NCI-H146 treated with DMSO at 0.1 percent for 48 hours (cell line): ENCODE measurements at regions not wholly inside any gene's neighbourhood (a gene's known extent, or its start where the extent isn't known, plus 50 kb on each side); places are given as distances from the start of the nearest gene placed in this dataset.
"Not testable (repeated sequence)": the region's sequence is repeated elsewhere in the genome, so short reads cannot be mapped to it uniquely, and the experiment has no call there.

Experiments used
- DNase-seq: peaks from one replicate; lab custom pipeline; 2025; ENCODE audit not compliant: unreplicated experiment; lab: John Stamatoyannopoulos, UW

DNA sequence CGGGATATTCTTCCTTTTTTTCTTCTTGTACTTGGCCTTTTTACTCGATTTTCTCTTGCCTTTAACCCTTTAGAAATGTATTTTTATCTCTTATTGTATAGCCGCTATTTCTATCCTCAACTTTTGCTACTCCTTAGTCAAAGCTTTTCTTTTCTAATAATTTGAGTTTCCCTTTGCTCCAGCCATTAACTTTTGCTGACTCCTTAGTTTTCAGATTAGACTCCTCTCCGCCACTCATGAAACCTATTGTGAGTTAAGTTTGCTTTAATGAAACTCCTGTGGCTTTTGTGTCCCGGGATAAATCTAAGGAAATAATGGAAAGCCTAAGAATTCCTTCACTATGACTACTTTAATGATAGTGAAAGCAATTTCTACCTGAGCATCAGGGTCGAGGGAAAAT, 590.3 kb upstream of the CITED2 start:
- no peak for DNase-seq

DNA sequence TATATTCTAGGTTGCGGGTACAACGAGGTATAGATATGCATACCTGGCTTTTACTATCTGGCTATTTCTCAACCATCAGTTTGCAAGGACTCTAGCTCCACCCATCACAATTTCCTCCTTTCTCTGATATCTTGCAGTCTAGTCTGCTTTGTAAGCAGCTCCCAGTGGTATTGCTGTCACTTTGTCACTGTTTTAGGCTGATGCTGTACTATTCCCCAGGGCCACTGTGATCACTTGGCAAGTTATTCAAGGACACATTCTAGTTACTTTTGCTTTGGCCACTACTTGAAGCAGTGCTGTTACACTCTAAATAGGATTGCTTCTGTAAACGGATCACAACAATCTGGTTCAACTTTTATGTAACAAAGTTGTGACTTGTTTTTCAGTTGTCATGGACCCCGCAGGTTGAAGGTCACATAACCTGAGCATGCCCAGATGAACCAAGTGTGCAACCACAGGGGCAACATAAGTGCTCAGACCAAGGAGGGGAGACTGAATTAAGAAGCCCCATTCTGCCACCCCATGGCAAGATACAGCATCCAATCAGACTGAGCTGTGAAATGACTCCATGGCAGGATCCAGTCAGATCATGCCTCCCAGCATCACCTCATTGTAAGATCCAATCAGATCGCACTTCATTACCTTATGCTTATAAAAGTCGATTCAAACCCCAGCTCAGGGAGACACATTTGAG, 588.4 kb upstream of the CITED2 start:
- no peak for DNase-seq

DNA sequence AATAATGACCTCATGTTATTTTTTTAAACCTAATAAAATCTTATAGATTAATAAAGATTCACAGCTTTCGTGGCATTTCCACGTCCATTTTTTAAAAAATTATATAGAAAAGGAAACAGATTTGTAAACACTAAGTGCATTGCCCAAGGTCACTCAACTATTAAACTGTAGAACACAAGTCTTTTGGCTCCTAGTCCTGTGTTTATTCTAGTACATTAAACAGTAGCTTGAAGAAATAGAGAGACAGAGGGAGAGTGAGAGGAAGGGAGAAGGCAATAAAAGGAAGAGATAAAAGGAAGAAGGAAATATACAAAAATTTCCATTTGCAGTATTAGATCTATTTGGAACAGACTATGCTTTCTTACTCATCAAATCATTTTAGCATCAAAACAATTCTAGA, 586.7 kb upstream of the CITED2 start:
- no peak for DNase-seq

DNA sequence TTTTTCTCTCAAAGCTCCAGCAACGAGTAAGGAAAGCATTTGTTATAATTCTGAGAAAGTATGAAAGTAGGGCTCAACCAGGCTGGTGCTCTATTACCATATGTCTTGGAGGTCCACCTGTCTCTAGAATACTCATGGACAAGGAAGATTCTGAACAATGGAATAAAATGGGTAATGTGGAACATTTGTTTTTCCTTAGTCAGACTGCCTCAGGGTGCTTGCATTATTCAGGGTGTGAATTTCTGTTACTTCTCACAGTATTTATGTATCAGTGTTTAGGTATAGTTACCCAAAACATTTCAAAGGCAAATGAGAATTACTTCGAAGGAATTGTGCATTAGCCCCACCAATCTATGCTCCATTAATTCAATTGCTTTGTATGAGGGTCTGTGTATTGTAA, 586.2 kb upstream of the CITED2 start:
- no peak for DNase-seq

DNA sequence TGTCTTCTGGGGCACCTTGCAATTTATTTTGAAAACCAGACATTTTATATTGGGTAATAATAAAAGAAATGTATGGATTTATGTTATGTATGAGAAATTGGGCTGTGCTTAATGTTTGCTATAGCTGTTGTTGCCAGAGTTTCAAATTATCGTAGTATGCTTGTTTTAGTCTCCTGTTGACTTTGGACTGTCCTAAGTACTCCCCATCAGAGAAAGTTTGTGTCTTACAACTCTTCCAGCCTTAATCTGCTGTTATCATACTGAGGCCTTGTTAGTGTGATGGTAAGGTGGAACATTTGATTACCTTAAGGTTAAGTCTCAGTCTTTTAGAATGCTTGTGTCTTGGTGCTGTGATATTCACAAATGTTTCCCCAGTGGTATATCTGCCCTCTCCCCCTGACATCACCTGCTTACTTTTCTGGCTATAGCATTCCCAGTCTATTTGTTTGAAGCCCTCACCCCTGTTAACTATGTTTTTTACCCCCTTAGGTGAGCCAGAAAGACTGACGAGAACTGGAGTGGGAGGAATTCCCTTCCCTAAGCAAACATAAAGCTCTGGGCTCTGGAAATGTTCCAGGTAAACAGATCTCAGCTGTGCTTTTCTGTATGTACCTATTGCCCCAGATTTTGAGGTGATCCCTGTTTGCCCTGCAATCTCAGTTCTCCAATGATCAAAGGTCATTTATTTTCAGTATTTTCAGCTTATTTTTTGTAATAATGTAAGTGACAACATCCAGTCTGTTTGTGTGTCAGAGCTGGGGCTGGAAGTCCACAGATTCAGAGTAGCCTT, 581.1 kb upstream of the CITED2 start:
- no peak for DNase-seq

DNA sequence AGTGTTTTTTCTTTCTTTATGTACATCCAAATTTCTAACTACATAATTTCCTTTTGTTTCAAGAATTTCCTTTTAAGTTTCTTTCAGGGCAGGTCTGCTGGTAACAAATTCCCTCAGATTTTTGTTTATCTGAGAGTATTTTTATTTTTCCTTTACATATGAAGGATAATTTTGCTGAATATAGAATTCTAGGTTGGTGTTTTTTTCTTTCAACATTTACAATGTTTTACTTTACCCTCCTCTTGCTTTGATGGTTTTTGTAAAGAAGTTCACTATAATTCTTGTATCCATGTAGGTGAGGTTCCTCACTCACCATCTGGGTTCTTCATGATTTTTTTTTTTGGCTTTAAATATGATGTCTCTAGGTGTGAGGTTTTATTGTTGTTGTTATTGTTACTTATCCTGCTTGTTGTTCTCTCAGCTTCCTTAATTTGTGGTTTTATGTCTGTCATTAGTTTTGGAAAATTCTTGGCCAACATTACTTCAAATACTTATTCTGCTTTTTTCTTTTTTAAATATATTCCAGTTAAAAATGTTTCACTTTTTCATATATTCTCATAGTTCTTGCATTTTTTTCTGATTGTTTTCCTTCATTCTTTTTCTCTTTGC, 580.1 kb upstream of the CITED2 start:
- no peak for DNase-seq

DNA sequence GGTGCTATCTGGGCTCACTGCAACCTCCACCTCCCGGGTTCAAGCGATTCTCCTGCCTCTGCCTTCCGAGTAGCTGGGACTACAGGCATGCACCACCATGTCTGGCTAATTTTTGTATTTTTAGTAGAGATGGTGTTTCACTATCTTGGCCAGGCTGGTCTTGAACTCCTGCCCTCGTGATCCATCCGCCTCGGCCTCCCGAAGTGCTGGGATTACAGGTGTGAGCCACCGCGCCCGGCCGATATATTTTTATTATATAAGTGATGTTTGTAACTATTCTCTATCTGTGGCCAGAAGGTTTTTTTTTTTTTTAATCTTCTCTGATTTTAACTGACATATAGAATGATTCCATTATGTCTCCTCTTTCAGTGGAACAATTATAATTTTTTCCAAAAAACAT, 579.3 kb upstream of the CITED2 start:
- not testable (repeated sequence) for DNase-seq

DNA sequence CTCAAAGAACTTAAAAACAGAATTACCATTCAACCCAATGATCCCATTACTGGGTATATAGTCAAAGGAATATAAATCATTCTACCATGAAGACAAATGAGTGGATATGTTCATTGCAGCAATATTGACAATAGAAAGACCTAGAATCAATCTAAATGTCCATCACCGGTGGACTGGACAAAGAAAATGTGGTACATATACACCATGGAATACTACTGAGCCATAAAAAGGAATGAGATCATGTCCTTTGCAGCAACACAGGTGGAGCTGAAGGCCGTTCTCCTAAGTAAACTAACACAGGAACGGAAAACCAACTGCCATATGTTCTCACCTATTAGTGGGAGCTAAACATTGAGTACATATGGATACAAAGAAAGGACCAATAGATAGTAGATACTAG, 576.7 kb upstream of the CITED2 start:
- no peak for DNase-seq

DNA sequence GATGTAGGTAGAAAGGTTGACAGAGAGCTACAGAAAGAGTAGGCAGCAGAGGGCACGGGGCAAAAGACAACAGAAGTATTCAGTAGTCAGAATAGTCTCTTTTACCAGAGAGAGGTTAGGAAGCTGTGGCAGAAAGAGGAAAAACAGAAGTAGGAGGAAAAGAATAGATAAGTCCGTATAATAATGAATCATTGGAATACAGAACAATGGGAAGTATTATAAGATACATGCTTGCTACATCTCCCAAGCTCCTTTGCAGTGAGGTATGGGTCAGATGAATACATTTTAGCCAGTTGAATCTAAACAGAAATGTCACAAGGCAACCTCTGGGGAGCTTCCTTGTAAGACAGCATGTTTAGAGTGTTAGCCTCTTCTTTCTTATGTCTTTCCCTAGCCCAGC, 570.5 kb upstream of the CITED2 start:
- no peak for DNase-seq

DNA sequence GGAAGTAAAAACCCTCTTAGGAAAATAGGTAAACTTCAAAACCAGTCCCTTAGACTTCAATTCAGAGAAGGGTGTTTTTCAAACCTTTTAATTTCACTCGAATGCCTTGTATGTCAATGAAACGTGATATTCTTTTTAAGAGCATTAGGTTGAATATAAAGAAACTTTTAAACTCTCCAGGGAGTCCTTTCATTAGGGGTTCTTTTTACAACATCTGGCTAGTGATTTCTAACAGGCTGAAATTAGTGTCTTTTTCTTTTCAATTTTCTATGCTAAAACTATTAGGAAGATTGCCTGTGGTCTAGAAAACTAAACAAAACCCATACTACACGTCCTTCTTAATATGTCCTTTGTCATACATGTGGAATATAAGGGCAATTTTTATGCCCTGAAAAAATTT, 569.7 kb upstream of the CITED2 start:
- peak; percentile 41 for DNase-seq

DNA sequence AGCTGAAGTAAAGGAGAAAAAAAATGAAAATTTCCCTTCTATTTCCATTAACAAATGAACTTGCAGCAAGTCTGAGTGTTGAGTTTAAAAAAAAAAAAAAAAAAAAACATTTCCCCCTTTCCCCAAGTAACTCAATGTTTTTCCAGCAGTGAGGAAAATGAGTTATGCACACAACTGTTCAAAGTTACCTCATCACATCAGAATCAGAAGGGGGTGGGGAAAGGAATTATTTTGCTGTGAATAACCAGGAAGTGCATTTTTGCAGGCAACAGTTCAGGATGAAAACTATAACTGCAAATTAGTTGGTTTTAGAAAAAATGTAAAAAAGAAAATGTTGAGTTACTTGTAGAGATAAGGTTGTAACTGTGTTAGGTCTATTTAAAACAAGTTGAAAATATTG, 568.9 kb upstream of the CITED2 start:
- DNase-seq, result no peak

DNA sequence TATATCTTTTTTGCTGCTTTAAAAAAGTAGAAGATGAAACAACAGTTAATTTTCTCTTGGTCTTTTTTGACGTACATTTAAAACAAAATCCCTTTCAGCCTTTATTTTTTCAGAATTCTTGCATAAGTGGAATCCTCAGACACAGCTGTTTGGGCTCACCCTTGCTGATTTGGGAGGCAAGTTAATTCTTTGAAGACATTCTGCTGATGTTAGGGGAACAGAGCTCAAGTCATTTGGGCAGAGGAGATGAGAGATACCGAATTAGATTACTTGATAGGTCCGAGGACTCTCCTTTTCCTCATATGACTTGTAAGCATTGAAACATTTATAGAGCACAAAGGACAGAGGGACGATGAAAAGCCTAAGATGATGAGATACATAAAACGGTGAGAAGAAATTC, 567.9 kb upstream of the CITED2 start:
- DNase-seq, result no peak

DNA sequence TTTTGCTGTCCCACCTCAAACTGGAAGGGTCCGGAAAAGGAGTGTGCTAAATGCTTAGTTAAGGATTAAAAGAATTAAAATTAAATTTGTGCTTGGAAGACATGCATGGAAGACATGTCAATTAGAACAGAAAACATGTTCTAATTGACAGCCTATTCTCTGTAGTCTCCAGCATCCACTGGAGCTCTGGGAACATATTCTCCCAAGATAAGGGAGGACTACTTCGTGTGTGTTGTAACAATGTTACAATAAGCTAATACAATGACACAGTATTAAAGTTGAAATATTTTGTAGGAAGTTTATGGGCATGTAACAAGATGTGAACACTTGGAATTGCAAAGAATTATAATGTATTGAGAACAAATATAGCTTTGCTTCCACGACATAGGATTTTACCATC, 567.4 kb upstream of the CITED2 start:
- DNase-seq, result no peak

DNA sequence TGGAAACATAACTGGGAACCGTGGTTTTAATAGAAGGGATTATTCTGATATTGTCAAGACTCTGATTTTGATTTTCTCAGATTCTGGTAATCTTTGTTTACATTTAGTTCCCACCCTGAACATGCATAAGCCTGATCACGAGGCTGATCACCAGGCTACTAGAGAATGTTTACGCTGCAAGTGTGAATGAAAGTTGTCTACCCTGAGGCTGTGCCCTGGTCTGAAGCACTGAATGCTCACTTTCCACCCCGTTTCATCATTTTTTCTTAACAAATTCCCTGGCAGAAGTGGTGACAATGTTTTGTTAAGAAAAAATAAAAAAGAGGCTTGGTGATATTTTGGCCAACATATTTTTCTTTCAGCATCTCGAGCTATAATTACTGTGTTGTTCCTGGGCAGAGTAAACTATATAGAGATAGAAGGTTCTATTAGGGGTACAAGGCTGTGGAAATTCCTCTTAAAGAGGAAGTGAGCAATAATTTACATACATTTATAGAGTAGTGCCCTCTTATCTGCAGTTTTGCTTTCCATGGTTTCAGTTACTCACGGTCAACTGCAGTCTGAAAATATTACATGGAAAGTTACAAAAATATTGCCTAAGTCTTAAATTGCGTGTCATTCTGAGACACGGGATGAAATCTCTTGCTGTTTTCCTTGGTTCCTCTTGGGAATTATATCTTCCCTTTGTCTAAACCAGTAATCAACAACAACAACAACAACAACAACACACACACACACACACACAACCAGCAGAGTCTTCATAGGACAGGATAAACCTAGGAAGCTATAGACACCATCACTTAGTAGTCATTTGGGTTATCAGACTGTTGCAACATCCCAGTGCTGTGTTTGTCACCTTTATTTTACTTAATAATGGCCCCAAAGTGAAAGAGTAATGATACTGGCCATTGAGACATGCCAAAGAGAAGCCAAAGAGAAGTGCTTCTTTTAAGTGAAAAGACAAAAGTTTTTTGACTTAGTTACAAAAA, 566.6 kb upstream of the CITED2 start:
- no peak for DNase-seq

DNA sequence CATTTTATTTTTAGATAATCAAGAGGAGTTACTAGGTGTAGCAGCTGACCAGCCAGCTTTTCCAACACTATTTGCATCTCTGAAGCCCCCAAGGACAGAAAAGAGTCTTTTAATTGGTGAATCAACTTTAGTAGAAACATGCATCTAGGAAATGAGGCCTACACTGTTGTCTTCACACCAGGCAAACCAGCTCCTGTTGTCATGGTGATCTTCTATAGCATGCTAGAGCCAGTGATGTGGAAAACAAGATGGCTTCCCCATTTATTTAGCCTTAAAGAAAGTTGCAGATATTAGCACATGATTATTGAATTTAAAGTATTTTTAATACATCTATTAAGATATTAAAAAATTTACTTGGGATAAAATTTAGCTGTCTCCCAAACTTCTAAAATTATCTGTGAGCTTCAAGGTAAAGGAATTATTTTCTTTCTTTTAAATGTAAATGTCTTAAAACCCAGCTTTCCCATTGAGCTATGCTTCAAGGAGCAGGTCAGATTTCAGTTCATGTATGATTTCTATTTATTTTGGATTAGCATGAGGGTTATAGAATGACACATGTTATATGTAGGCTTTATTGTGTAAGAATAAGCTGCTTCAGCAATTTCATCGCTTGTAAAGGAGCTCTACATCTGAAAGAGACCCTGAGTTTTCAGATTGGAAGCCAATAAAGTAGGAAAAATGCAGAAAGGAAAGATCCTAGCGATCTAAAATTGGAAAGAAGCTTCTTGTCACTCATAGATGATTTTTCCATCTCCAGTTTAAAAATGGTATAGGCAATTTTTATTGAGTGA, 564.9 kb upstream of the CITED2 start:
- peak; percentile 33 for DNase-seq

DNA sequence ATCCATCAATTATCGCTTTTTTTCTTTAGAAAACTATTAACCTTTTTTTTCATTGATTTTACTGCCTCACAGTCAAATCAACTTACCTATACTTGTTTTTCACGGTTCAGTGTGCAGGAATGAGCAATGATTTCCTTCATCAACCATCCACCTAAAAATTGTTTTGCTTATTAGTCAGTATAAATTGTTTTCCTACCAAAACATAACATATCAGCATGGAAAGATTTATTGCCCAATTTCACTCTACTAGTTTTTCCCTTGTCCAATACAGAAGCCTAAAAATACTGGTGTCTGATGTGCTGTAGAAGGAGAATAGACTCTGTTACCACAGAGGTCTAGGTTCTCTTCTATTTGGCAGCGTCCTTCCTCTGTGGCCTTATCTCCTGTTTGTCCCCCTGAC, 558.2 kb upstream of the CITED2 start:
- DNase-seq, result no peak

DNA sequence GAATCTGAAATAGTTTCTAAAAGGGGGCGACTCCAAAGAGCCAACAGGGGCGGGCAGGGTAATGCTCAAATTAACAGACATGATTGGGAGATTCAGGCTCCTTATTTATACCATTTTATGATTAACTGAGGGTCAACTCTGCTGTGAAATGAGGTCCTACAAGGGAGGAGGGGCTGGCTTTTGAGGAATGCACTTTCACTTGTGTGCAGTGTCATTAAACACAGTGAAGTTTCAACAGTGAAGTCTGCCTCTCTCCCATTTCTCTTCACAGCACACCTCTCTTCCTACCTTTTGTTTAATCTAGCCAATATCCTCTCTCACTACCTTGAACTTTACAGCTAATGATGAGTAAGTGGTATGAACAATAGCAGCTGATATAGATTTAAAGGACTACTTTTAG, 557.3 kb upstream of the CITED2 start:
- no peak for DNase-seq

DNA sequence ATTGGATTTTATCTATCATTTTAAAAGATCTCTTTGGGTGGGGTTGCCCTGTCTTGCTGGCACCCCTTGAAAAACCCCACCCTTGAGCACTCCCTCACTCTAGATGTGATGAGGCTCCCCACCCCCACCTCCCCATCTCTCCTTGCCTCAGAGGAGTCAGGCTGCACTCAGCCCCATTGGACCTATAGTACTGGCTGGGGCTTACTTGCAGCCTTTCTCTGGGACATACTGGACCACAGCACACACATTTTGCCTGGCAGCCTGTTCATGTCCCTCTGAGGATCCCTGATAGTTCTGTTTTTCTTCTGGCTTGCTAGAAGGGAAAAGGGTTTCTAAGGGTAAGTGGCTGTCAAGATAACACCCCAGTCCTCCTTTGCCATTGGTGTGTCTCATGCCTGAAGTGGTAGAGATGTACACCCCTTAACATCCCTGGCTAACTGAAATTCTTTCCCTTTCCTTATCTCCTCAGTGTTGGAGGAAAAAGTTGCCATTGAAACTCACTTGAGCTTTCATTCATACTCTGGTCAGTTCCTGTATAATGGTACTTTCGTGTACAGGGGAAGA, 553.4 kb upstream of the CITED2 start:
- DNase-seq, result no peak

DNA sequence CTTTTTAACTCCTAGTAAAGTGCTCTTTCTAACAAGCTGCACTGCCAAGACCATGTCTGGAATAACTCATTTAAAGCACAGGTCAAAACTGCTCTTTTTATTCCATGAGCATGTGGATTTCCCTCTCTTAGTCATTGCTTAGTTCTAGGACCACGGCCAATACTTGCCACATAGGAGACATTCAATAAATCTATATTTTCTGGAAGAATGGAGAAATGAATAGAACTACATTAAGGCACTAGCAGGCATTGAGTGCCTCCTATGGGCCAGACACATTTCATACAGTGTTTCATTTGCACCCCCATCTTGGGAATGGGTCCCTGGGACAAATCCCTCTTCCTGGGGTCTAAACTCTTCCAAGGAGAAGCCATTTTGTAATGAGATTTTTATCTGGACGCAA, 552.8 kb upstream of the CITED2 start:
- DNase-seq, result no peak

DNA sequence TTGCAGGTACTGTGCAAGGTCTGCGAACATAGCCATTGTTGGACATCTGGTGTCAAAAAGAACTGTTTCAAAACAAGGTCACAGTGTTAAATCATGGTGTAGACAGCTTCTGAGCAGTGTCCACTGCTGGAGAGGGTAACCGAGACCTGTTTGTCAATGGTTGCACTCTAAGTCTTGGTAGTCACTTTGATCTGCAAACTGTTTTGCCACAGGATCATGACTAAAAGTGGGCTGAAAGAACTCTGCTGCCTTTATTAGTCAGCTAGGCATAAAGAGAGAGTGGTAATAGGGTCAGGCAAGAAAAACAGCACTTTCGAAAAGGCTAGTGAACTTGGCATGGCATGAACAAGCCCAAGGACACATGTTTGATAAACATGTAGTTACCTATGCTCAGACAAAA, 552.3 kb upstream of the CITED2 start:
- no peak for DNase-seq
